Adrenal gland (tissue), 9 donors: ENCODE measurements at regions not wholly inside any gene's neighbourhood (a gene's known extent, or its start where the extent isn't known, plus 50 kb on each side); places are given as distances from the start of the nearest gene placed in this dataset.

Source experiments
- DNase-seq, 7 donors: peaks; one replicate each; pipeline ENCODE4 v3.0.0-alpha.2; 2019 to 2020
- H3K27ac ChIP-seq, 5 donors: fragments of 200-600 bp; sonication (generic) in 4 of 5; 1 replicate in 3 of 5; 2 replicates in 2 of 5; pipeline versions ENCODE4 v1.5.1 to v1.8.0; 2016 to 2020; ENCODE audit warnings: mild to moderate bottlenecking in 1 of 5
- H3K27me3 ChIP-seq: fragments of 200-600 bp; 2 replicates; pipeline ENCODE4 v1.8.0; 2021
- H3K36me3 ChIP-seq, 2 donors: fragments of 200-600 bp; replicated peaks in 1 of 2; 1 replicate in 1 of 2; 2 replicates in 1 of 2; pipeline versions ENCODE4 v1.5.1 to v1.8.0; 2018 to 2022
- H3K4me1 ChIP-seq, 2 donors: fragments of 200-600 bp; replicated peaks in 1 of 2; 1 replicate in 1 of 2; 2 replicates in 1 of 2; pipeline versions ENCODE4 v1.5.1 to v1.8.0; 2018 to 2021
- H3K4me3 ChIP-seq, 4 donors: fragments of 200-600 bp; sonication (generic) in 3 of 4; one replicate each; pipeline ENCODE4 v1.5.1; 2016 to 2018
- H3K9me3 ChIP-seq, 3 donors: fragments of 200-600 bp; sonication (generic) in 1 of 3; replicated peaks in 1 of 3; 1 replicate in 2 of 3; 2 replicates in 1 of 3; pipeline versions ENCODE4 v1.5.1 to v1.8.0; 2016 to 2021
- POLR2A ChIP-seq, 2 donors: fragments of 450-650 bp; IDR thresholded peaks; one replicate each; pipeline ENCODE4 v1.6.1; 2017; ENCODE audit warnings: antibody characterized with exemption in 2 of 2, mild to moderate bottlenecking in 2 of 2, moderate library complexity in 1 of 2
- WGBS, 4 donors: extraction: QIAGEN DNeasy Blood & Tissue Kit in 2 of 4; methylation state at CpG; one replicate each; pipeline versions ENCODE4 v1.1.5 to v1.1.7; 2013 to 2017; 5-methylcytosine and 5-hydroxymethylcytosine counted together
- intact Hi-C, 2 donors: fragments of 100-400 bp; cut with DNase I; formaldehyde crosslinking; loops; one replicate each; pipeline versions ENCODE4 v1.14.1 to v1.15.0; 2022 to 2023
- TF ChIP-seq, protein P1 (sequence below), 6 experiments: fragments of 450-650 bp in 4 of 6; fragments of 200-600 bp in 2 of 6; sonication (generic) in 1 of 6; IDR thresholded peaks; 1 replicate in 5 of 6; 2 replicates in 1 of 6; pipeline versions ENCODE4 v1.5.1 to v1.8.0; 2016 to 2021; ENCODE audit warnings: antibody characterized with exemption in 6 of 6, mild to moderate bottlenecking in 2 of 6, moderate library complexity in 1 of 6
- donor health status: healthy with polysubstance abuse.
- donor health status: Bipolar disorder and iron deficiency.
- donor health status: DM: yes; HTN: yes; CAD: no.
- donor health status: DM: no; HTN: no; CAD: no.
- donor health status: DM: no; HTN: no; CAD: no.

DNA sequence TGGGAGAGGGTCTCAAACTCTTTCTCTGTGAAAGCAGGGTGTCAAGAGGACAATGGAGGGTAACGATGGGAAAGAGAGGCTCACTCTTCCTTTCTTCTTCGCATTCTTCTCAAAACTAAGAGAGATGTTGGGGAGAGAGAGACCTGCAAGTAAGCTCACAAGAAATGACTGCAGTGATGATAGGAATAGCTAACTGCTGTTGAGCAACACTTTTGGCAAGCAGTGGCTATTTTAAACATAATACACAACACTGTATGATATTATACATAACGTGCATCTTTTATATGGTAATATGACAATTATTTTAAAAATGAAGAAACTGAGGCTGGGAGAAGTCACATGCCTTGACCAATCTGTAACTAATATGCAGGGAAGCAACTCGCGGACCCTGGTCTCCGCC lies 247.5 kb downstream of the CMPK2 start:
- intact Hi-C loops: no loop called here

DNA sequence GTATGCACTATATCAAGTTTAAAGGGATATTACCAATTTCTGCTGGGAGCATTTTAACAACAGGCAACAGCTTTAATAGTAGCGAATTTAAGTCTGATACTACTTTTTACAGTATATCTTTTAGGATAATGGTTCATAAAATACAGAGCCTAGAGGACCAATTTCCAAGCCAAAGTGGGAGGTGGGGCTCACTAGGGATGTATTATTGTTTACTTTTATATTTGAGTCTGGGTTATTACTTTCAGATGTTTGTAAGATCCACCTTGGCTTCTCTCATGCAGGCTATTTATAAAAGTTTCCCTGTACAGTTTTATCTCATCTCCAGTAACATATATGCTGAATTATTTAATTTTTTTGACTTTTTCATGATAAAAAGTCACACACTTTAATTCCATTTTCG lies 242.0 kb downstream of the CMPK2 start:
- DNase-seq: no peak
- H3K4me1 ChIP-seq: no peaks in the 10 kb centered on the region
- no peaks in the 10 kb centered on the region for H3K27me3 ChIP-seq
- H3K27ac ChIP-seq: no peak overlapping the region
- H3K9me3 ChIP-seq: no peaks in the 10 kb centered on the region
- 61 to 72% (median 64%) methylated on average over 2 of the region's 2 CpGs for WGBS, 4 donors
- intact Hi-C loops: no loop called here
- TF ChIP-seq, protein P1, sequence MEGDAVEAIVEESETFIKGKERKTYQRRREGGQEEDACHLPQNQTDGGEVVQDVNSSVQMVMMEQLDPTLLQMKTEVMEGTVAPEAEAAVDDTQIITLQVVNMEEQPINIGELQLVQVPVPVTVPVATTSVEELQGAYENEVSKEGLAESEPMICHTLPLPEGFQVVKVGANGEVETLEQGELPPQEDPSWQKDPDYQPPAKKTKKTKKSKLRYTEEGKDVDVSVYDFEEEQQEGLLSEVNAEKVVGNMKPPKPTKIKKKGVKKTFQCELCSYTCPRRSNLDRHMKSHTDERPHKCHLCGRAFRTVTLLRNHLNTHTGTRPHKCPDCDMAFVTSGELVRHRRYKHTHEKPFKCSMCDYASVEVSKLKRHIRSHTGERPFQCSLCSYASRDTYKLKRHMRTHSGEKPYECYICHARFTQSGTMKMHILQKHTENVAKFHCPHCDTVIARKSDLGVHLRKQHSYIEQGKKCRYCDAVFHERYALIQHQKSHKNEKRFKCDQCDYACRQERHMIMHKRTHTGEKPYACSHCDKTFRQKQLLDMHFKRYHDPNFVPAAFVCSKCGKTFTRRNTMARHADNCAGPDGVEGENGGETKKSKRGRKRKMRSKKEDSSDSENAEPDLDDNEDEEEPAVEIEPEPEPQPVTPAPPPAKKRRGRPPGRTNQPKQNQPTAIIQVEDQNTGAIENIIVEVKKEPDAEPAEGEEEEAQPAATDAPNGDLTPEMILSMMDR (IDR thresholded peaks at IDR 0.05): no peak
- no peak for TF ChIP-seq POLR2A (IDR thresholded peaks at IDR 0.05)
- H3K36me3 ChIP-seq: no peaks in the 10 kb centered on the region
- no peak overlapping the region for H3K4me3 ChIP-seq

More for the DNA sequence above, 247.5 kb downstream of the CMPK2 start:
- no peaks in the 10 kb centered on the region for H3K36me3 ChIP-seq
- no peak overlapping the region for H3K27ac ChIP-seq
- DNase-seq: no peak
- no peak overlapping the region for H3K4me3 ChIP-seq
- no peaks in the 10 kb centered on the region for H3K9me3 ChIP-seq
- 77 to 86% (median 82%) methylated on average over 6 of the region's 6 CpGs for WGBS, 4 donors
- H3K4me1 ChIP-seq: no peaks in the 10 kb centered on the region
- no peaks in the 10 kb centered on the region for H3K27me3 ChIP-seq
- TF ChIP-seq, protein P1 (IDR thresholded peaks at IDR 0.05): no peak
- no peak for TF ChIP-seq POLR2A (IDR thresholded peaks at IDR 0.05)

DNA sequence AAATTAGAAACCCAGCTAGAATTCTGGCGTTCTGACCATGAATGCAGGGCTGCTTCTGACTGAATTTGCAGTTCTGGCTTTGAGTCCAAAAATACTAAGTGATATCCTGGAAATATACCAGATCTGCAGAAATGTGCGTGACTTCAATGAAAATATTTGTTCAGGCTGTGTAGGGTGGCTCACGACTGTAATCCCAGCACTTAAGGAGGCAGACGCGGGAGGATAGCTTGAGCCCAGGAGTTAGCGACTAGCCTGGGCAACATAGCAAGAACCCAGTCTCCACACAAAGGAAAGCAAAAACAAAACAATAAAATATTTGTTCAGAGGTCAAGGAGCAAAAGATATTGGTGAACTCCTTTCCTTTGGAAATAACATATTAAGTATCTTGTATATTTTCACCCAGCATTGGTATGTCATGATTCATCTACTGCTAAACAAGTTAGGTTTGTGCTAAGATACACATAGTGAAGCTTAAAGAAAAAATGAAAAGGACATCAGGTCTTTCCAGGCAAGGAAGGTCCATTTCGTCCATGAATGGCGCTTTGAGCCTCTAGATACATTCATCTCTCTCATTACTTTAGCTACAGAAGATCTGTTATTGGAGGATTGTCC lies 239.2 kb downstream of the CMPK2 start:
- Histone ChIP-seq H3K4me3 (no peak overlapping the region), H3K36me3 (no peaks in the 10 kb centered on the region), H3K27me3 (no peaks in the 10 kb centered on the region), H3K4me1 (no peaks in the 10 kb centered on the region), H3K27ac (no peak overlapping the region), H3K9me3 (no peaks in the 10 kb centered on the region)
- intact Hi-C loops: no loop called here
- TF ChIP-seq, protein P1 (IDR thresholded peaks at IDR 0.05): no peak
- TF ChIP-seq POLR2A (IDR thresholded peaks at IDR 0.05): no peak
- WGBS, 4 donors: 53 to 68% (median 59%) methylated on average over 8 of the region's 8 CpGs
- no peak for DNase-seq

DNA sequence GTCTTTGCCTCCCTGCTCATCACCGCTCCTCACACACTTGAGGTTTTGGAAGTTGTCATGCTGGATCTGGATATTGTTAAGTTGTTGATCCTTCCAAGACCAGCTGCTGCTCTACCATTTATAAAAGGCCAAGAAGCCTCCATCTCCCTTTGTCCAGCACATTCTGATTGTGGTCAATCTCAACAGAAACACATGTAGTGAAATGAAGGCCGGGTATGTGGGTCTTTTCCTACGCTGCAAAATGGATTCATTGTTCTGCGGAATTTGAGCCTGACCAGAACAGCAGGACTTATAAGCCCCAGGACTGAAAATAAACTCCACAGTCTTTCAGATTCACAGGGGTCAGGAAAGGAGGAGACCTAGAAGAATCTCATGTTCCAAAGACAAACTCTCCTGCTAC lies 238.4 kb downstream of the CMPK2 start:
- H3K9me3 ChIP-seq: no peaks in the 10 kb centered on the region
- WGBS, 4 donors: 80 to 93% (median 90%) methylated on average over 4 of the region's 4 CpGs
- intact Hi-C loops: no loop called here

More for the DNA sequence above, 238.4 kb downstream of the CMPK2 start:
- no peak for DNase-seq
- Histone ChIP-seq H3K4me1 (no peaks in the 10 kb centered on the region), H3K4me3 (no peak overlapping the region), H3K27ac (no peak overlapping the region), H3K27me3 (no peaks in the 10 kb centered on the region), H3K36me3 (no peaks in the 10 kb centered on the region)
- TF ChIP-seq, protein P1 (IDR thresholded peaks at IDR 0.05): no peak
- no peak for TF ChIP-seq POLR2A (IDR thresholded peaks at IDR 0.05)
